ENCODE measurements at regions not wholly inside any gene's neighbourhood (a gene's known extent, or its start where the extent isn't known, plus 50 kb on each side); places are given as distances from the start of the nearest gene placed in this dataset.

DNA sequence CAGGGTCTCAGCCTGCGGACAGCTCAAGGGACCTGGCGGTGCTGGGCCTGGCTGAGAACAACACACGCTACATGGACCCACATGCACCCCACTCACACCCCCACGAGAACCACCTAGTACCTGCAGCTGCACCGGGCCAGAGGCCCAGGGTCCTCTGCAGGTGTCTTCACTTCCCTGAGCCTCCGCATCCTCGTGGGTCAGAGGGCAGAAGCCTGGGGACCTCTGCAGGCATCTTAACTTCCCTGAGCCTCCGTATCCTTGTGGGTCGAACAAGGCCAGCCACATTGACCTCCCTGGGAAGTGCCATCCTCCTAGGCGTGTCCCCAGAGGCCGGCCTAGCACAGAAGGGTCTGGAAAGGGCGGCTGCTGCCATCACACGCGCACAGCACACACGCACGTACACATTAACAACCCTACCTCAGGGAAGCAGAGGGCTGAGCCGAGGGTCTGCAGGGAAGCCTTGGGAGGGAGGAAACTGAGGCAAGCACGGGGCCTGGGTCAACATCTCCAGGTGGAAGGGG is 62.5 kb upstream of the HPCAL1 start:
- peaks cover 0 to 45% (median 0%) of the 10 kb centered on the region in 11 experiments; a peak in 3 of 22 replicates for H3K27me3 ChIP-seq
- no peak overlapping the region for H3K27ac ChIP-seq
- no peaks in the 10 kb centered on the region for H3K9me3 ChIP-seq (replicated peaks in 1 of 11)
- no peak overlapping the region for H3K4me2 ChIP-seq
- H3K36me3 ChIP-seq, result no peaks in the 10 kb centered on the region
- peaks cover 0 to 63% (median 0%) of the 10 kb centered on the region in 11 experiments; a peak in 6 of 22 replicates for H4K20me1 ChIP-seq
- no peak for TF ChIP-seq Cebpa-rat (IDR thresholded peaks at IDR 0.05)
- no peak overlapping the region for H3K9ac ChIP-seq
- peaks cover 0 to under 1% (median 0%) of the 10 kb centered on the region in 10 experiments; a peak in 1 of 20 replicates for H3K4me1 ChIP-seq
- no peak overlapping the region for H3K4me3 ChIP-seq

DNA sequence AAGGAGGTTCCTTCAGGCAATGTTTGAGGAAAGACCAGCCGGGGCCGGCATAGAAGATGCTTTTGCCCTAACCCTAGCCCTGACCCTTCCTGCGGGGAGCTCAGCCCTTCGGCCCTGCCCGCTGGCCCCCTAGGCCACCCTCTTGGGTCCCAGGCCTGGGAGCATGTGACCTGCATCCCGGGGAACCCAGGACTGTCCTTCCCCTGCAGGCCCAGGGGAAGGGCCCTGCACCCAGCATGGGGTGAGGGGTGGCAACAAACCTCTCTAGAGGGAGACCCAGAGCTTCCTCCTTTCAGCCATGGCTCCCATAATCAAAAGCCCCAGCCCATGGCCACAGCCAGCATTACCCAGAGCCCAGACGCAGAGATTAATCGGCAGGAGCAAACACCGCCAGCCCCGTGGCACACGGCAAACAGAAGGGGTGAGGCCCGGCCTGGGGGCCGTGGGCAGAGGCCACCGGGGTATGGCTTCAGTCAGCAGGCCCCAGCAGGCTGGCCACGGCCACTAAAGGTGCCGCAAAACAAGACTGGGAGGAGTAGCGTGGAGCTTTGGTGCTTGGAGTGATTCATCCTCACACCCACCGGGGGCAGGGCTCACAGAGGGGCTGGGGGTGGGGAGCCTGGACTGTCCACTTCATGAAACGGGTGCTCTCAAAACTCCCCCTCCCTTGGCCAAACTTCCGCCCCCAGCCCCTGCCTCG is 61.6 kb upstream of the HPCAL1 start:
- no peak overlapping the region for H3K9ac ChIP-seq
- H3K4me2 ChIP-seq, result no peak overlapping the region
- no peaks in the 10 kb centered on the region for H3K36me3 ChIP-seq
- H3K4me3 ChIP-seq, result no peak overlapping the region
- H3K9me3 ChIP-seq (replicated peaks in 1 of 11), result no peaks in the 10 kb centered on the region
- no peak for TF ChIP-seq Cebpa-rat (IDR thresholded peaks at IDR 0.05)
- H4K20me1 ChIP-seq, result peaks cover 0 to 61% (median 0%) of the 10 kb centered on the region in 11 experiments; a peak in 5 of 22 replicates
- no peak overlapping the region for H3K27ac ChIP-seq
- peaks cover 0 to 47% (median 0%) of the 10 kb centered on the region in 11 experiments; a peak in 5 of 22 replicates for H3K27me3 ChIP-seq
- peaks cover 0 to under 1% (median 0%) of the 10 kb centered on the region in 10 experiments; a peak in 1 of 20 replicates for H3K4me1 ChIP-seq

DNA sequence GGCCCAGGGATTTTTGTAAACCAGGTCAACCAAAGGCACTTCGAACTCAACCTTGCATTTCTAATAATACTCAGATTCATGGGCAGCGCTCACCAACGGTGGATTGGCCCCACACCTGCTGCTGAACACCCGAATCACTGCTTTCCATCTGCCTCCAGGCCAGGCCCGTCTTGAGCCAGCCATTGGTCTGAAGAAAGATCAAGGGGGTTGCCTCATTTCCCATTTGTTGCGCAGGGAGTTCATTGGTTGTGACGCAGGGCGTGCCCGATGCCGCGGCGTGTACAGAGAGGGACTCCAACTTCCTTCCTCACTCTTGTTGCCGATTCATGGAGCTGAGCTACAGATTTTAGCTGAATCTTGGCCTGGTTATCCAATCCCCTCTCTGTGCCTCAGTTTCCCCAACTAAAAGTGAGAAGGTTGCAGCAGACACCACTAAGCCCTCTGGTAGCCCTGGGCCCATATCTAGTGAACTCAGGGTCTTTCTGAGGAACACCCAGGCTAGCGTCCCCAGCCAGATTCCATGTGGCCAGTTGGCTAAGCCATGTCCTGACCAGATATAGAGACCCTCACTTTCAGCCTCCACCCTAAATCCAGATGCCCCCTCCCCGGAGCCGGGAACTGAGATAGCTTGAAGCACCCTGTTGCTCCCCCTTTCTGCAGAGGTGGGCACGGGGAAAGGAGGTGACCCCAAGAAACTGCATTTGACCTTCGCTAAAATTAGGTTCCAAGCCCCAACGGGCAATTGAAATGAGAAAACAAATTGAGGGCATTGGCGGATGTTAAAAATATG is 60.9 kb upstream of the HPCAL1 start:
- Histone ChIP-seq H3K4me3 (no peak overlapping the region), H4K20me1 (peaks cover 0 to 59% (median 0%) of the 10 kb centered on the region in 11 experiments; a peak in 5 of 22 replicates), H3K4me2 (no peak overlapping the region), H3K9ac (no peak overlapping the region), H3K36me3 (no peaks in the 10 kb centered on the region), H3K27me3 (peaks cover 0 to 47% (median 0%) of the 10 kb centered on the region in 11 experiments; a peak in 5 of 22 replicates), H3K27ac (no peak overlapping the region), H3K9me3 (replicated peaks in 1 of 11) (no peaks in the 10 kb centered on the region), H3K4me1 (peaks cover 0 to 7% (median 0%) of the 10 kb centered on the region in 10 experiments; a peak in 4 of 20 replicates)
- TF ChIP-seq Cebpa-rat (IDR thresholded peaks at IDR 0.05), result no peak

DNA sequence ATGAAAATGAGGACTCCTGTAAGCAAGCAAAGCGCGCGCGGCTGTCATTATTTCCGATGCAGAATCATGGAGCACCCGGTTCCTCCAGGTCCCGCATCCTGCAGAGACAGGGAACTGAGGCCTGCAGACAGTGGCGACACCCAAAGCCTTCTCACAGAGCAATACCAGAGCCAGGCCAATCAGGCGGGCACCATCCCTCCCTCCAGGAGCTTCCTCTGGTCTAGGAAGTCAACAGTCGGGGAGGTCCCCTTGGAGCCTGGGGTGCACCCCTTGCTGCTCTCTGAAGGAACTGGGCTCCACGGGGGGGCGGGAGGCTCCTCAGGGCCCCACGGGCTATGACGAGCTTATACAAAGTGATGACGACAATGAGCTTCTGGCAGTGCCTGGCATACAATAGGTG is 60.3 kb upstream of the HPCAL1 start:
- Histone ChIP-seq H3K9ac (no peak overlapping the region), H3K27ac (no peak overlapping the region)
- TF ChIP-seq Cebpa-rat (IDR thresholded peaks at IDR 0.05), result no peak

DNA sequence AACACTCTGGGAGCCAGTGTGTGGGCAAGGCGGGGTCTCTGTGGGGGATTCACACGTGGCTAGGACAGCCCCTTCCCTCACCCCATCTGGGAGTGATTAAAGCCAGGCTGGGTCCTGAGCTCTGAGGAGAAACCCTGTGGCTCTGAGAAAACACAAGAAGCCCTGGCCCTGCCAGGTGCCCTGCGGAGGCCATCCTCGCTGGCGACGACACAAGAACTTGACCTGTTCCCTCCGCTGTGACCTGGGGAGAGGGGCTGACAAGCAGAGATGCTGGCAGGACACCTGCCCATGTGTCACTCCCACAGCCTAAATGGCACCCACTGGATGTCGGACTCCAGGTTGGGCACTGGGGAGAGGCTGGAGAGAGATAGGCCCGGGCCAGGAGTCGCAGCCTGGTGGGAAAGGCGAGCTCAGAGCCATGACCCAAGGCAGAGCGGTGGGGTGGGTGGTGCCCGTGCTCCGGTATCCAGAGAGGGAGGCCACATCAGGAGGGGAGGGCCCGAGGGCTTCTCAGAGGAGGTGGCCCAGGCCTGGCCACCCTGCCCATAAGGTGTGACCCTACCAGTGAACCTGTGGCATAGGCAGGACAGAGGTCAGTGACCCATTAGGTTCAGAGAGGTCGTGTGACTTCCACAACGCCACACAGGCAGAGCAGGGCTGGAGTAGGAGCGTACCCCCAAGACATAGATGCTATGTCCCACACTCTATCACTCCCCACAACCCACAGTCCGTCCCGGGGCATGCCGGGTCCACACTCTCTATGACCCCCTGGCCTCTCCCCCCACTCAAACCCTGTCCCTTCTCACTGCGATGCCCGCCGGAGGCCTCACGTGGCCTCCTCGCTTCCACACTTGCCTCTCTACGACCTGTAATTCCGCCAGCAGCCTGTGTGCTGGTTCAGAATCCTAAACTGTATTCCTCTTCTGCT is 59.4 kb upstream of the HPCAL1 start:
- no peak for TF ChIP-seq Cebpa-rat (IDR thresholded peaks at IDR 0.05)
- H3K27ac ChIP-seq, result no peak overlapping the region
- H3K27me3 ChIP-seq, result peaks cover 0 to 54% (median 0%) of the 10 kb centered on the region in 11 experiments; a peak in 5 of 22 replicates

More for the DNA sequence above, 60.3 kb upstream of the HPCAL1 start:
- no peak overlapping the region for H3K4me3 ChIP-seq
- no peaks in the 10 kb centered on the region for H3K9me3 ChIP-seq (replicated peaks in 1 of 11)
- H4K20me1 ChIP-seq, result peaks cover 0 to 52% (median 0%) of the 10 kb centered on the region in 11 experiments; a peak in 5 of 22 replicates
- H3K27me3 ChIP-seq, result peaks cover 0 to 48% (median 0%) of the 10 kb centered on the region in 11 experiments; a peak in 5 of 22 replicates
- no peaks in the 10 kb centered on the region for H3K36me3 ChIP-seq
- peaks cover 0 to 7% (median 0%) of the 10 kb centered on the region in 10 experiments; a peak in 4 of 20 replicates for H3K4me1 ChIP-seq
- H3K4me2 ChIP-seq, result no peak overlapping the region

DNA sequence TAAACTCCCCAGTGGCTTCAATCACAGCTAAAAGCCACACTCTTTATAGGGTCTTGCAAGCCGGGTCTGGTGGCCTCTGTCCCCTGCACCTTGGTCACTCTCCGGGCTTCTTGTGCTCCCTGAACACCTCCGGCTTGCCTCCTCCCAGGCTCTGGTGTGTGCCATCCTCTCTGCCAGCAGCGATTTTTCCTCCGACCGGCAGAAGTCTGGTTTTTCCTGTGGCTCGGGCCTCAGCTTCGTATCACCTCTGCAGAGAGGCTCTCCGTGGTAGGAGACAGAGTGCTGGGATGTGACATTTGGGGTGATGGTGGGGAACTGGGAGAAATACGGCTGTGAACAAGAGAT is 58.8 kb upstream of the HPCAL1 start:
- H3K27me3 ChIP-seq, result peaks cover 0 to 55% (median 0%) of the 10 kb centered on the region in 11 experiments; a peak in 5 of 22 replicates

More for the DNA sequence above, 59.4 kb upstream of the HPCAL1 start:
- no peak overlapping the region for H3K4me2 ChIP-seq
- H3K4me1 ChIP-seq, result peaks cover 0 to 7% (median 0%) of the 10 kb centered on the region in 10 experiments; a peak in 4 of 20 replicates
- no peaks in the 10 kb centered on the region for H3K36me3 ChIP-seq
- no peaks in the 10 kb centered on the region for H3K9me3 ChIP-seq (replicated peaks in 1 of 11)
- H4K20me1 ChIP-seq, result peaks cover 0 to 47% (median 0%) of the 10 kb centered on the region in 11 experiments; a peak in 5 of 22 replicates
- H3K4me3 ChIP-seq, result no peak overlapping the region
- H3K9ac ChIP-seq, result no peak overlapping the region

DNA sequence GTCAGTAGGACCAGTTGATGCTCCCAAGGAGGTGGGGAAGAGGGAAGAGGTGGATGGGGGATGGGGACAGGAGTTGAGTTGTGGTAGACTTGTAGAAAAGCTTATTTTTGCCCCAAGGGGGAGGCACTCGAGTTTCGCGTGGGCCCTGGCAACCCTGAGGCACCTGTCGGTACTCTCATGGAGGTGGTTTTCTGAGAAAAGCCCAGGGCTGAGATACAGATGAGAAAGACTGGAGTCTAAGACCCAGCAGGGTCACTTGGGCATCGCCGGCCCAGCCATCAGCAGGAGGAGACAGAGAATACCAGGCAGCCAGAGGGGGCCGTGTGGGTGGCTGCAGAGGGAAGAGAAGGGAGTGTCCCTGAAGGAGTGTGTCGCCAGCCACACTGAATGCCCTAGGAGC is 57.7 kb upstream of the HPCAL1 start:
- no peak for TF ChIP-seq Cebpa-rat (IDR thresholded peaks at IDR 0.05)

More for the DNA sequence above, 58.8 kb upstream of the HPCAL1 start:
- Histone ChIP-seq H3K27ac (no peak overlapping the region), H4K20me1 (peaks cover 0 to 47% (median 0%) of the 10 kb centered on the region in 11 experiments; a peak in 5 of 22 replicates), H3K4me1 (peaks cover 0 to 7% (median 0%) of the 10 kb centered on the region in 10 experiments; a peak in 4 of 20 replicates), H3K4me3 (no peak overlapping the region), H3K9ac (no peak overlapping the region), H3K36me3 (no peaks in the 10 kb centered on the region), H3K9me3 (replicated peaks in 1 of 11) (peaks cover 0 to 2% (median 0%) of the 10 kb centered on the region in 11 experiments; a peak in 2 of 22 replicates), H3K4me2 (no peak overlapping the region)
- TF ChIP-seq Cebpa-rat (IDR thresholded peaks at IDR 0.05), result no peak

DNA sequence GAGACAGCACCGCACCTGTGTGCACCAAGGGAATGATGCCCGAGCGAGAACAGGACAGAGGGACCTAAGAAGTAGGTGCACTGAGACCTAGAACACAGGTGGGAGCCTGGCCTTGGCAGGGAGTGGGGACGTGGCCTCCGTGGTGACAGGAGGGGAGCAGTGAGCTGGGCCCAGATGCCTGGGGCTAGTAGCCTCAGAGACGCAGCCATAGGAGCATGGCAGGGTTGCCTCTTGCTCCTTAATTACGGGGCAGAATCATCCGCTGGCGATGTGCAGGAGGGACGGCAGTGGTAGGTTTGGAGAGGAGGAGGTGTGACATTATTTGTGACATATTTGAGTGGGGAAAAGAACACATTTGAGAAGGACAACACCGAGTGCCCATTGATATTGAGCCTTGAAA is 57.0 kb upstream of the HPCAL1 start:
- Histone ChIP-seq H3K27me3 (peaks cover 0 to 65% (median 0%) of the 10 kb centered on the region in 11 experiments; a peak in 8 of 22 replicates), H4K20me1 (peaks cover 0 to 32% (median 0%) of the 10 kb centered on the region in 11 experiments; a peak in 5 of 22 replicates)
- no peak for TF ChIP-seq Cebpa-rat (IDR thresholded peaks at IDR 0.05)

More for the DNA sequence above, 57.7 kb upstream of the HPCAL1 start:
- Histone ChIP-seq H3K27ac (no peak overlapping the region), H3K9me3 (replicated peaks in 1 of 11) (peaks cover 7 to 13% (median 10%) of the 10 kb centered on the region in 11 experiments), H3K4me3 (no peak overlapping the region), H3K27me3 (peaks cover 0 to 59% (median 0%) of the 10 kb centered on the region in 11 experiments; a peak in 6 of 22 replicates), H4K20me1 (peaks cover 0 to 37% (median 0%) of the 10 kb centered on the region in 11 experiments; a peak in 5 of 22 replicates), H3K9ac (no peak overlapping the region), H3K36me3 (0 out of 22 replicates have a peak, but pooled peaks cover 0 to under 1% (median 0%) of the 10 kb centered on the region in 11 experiments), H3K4me1 (peaks cover 0 to 7% (median 0%) of the 10 kb centered on the region in 10 experiments; a peak in 4 of 20 replicates), H3K4me2 (no peak overlapping the region)

More for the DNA sequence above, 57.0 kb upstream of the HPCAL1 start:
- Histone ChIP-seq H3K4me3 (no peak overlapping the region), H3K36me3 (peaks cover 0 to 6% (median 0%) of the 10 kb centered on the region in 11 experiments; a peak in 1 of 22 replicates), H3K4me1 (peaks cover 0 to 7% (median 0%) of the 10 kb centered on the region in 10 experiments; a peak in 4 of 20 replicates), H3K9ac (no peak overlapping the region), H3K4me2 (no peak overlapping the region), H3K27ac (no peak overlapping the region), H3K9me3 (replicated peaks in 1 of 11) (peaks cover 14 to 19% (median 16%) of the 10 kb centered on the region in 11 experiments)

Data from BLaER1 treated with 17β-estradiol and CSF1 and Interleukin-3, amounts not matched to agents 10 nM and 100 nM (cell line).